NCI-H69 (cell line): ENCODE measurements at regions not wholly inside any gene's neighbourhood (a gene's known extent, or its start where the extent isn't known, plus 50 kb on each side); places are given as distances from the start of the nearest gene placed in this dataset.

Experiments used
- DNase-seq: peaks from one replicate; lab custom pipeline; 2025; lab: John Stamatoyannopoulos, UW

GRCh38 chr9:18393340-18394130 lies 80.4 kb upstream of the ADAMTSL1 start:
- DNase-seq = peak; percentile 100

- peak; percentile 75 for DNase-seq
These were observed 79.1 kb upstream of the ADAMTSL1 start for GRCh38 chr9:18394847-18395351.

DNA sequence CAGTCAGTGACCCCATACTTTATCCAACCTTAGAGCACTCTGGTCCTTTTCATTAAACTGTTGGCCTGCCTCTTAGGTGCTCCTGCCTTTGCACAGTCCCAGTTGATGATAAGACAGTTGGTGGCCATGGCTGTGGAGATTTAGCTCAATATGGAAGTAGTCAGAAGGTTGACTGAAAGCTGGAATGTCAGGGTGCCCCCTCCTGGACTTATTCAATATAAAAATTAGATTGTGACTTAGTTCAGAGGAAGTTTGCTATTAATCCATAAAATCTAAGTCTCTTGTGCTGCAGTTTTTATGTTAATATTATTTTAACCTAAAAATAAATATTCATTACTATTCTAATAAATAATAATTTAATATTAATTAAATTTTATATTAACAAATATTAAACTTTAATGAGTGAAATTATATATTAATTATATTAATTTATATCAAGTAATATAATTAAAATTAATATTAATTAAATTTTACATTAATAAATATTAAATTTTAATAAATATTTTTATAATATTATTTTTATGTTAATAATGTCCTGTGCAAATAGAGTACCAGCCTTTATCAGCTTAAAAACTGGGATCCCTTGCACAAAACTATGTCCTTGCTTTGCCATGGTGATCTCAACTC lies 77.7 kb upstream of the ADAMTSL1 start:
- DNase-seq = peak; percentile 77

- DNase-seq = peak; percentile 46
These were observed 76.9 kb upstream of the ADAMTSL1 start for GRCh38 chr9:18397076-18397475.

GRCh38 chr9:18398038-18398437 lies 75.9 kb upstream of the ADAMTSL1 start:
- peak; percentile 88 for DNase-seq

- DNase-seq = peak; percentile 76
These were observed 69.4 kb upstream of the ADAMTSL1 start for GRCh38 chr9:18404434-18405029.

GRCh38 chr9:18405240-18405639 lies 68.7 kb upstream of the ADAMTSL1 start:
- DNase-seq = peak; percentile 75

- no peak for DNase-seq
These were observed 63.0 kb upstream of the ADAMTSL1 start for GRCh38 chr9:18410983-18411382.

GRCh38 chr9:18421391-18421790 lies 52.6 kb upstream of the ADAMTSL1 start:
- peak; percentile 71 for DNase-seq

DNA sequence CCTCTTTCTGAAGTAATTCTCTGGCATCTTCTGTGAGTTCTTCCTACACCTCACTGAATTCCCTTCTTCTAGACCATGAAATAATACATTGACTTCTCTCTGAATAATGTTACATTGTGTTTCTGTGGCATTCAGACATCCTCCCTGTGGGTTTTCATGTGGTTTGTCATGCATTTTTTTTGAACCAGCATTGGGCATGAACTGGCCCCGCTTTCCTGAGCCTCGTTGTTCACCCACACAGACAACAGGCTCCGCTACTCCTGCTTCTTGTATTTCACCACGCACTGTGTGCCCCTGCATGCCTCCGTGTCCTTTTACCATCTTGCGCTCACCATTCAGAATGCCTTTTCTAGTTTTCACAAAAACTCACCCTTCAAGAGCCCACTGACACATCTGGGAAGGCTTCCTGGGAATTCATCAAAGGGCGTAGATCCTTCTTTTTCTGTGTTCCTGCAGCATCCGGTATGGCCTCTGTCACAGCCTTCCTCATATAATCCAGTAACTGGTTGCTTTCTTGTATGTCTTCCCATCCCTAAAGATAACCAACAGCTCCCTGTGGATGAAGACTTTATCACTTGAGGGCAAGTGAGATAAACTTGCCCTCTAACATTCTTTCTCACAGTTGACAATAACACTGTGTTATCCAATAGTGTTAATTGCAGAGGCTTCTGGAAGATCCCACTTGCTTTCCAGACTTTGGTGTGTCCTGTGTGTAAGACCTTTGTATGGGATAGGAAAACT lies 51.5 kb upstream of the ADAMTSL1 start:
- DNase-seq = no peak

- no peak for DNase-seq
These were observed 50.0 kb upstream of the ADAMTSL1 start for GRCh38 chr9:18423791-18424531.
